ENCODE measurements at regions not wholly inside any gene's neighbourhood (a gene's known extent, or its start where the extent isn't known, plus 50 kb on each side); places are given as distances from the start of the nearest gene placed in this dataset.

- TF ChIP-seq EP300 (IDR thresholded peaks at IDR 0.05; ENCODE audit: low read depth) (no peak), POLR2A (IDR thresholded peaks at IDR 0.05) (no peak), CTCF (IDR thresholded peaks at IDR 0.05) (no peak), POLR2AphosphoS5 (IDR thresholded peaks at IDR 0.05) (no peak)
- Histone ChIP-seq H3K27me3 (no peaks in the 10 kb centered on the region), H3K4me1 (peaks cover 0 to 3% (median 0%) of the 10 kb centered on the region in 4 donors), H3K9me3 (no peaks in the 10 kb centered on the region), H3K36me3 (no peaks in the 10 kb centered on the region), H3K4me3 (no peak overlapping the region), H3K27ac (no peak overlapping the region)
- in situ Hi-C loops (cut with MboI; ENCODE audit: low pct_ligation_motif_present in 1 of 4, low pct_unique_long_range_greater_than_20kb in 1 of 4, low sequenced_read_pairs in 3 of 4) (no loop called here), intact Hi-C loops (cut with DNase I; ENCODE audit: low total_unique reads) (no loop called here)
- 75 to 83% methylated on average over 2 to 7 of the region's 7 CpGs for WGBS, 2 donors (ENCODE audit: low coverage in 1 of 2)
- DNase-seq, result no peak
These were observed 254.7 kb downstream of the IPO8 start for GRCh38 chr12:30440826-30441602.

GRCh38 chr12:30439201-30439600 is 256.5 kb downstream of the IPO8 start:
- Histone ChIP-seq H3K36me3 (no peaks in the 10 kb centered on the region), H3K27ac (no peak overlapping the region), H3K27me3 (no peaks in the 10 kb centered on the region), H3K4me1 (peaks cover 0 to 3% (median 0%) of the 10 kb centered on the region in 4 donors), H3K4me3 (no peak overlapping the region), H3K9me3 (no peaks in the 10 kb centered on the region)
- 90 to 94% methylated on average over 2 to 4 of the region's 4 CpGs for WGBS, 2 donors (ENCODE audit: low coverage in 1 of 2)
- intact Hi-C loops (cut with DNase I; ENCODE audit: low total_unique reads), result no loop called here
- no peak for TF ChIP-seq CTCF (IDR thresholded peaks at IDR 0.05)
- in situ Hi-C loops (cut with MboI; ENCODE audit: low pct_ligation_motif_present in 1 of 4, low pct_unique_long_range_greater_than_20kb in 1 of 4, low sequenced_read_pairs in 3 of 4), result no loop called here
- no peak for DNase-seq

- no peak for DNase-seq
- intact Hi-C loops (cut with DNase I; ENCODE audit: low total_unique reads), result no loop called here
These were observed 257.0 kb downstream of the IPO8 start for GRCh38 chr12:30438601-30439041.

GRCh38 chr12:30437616-30438015 is 258.1 kb downstream of the IPO8 start:
- TF ChIP-seq POLR2AphosphoS5 (IDR thresholded peaks at IDR 0.05), result peak; percentile 58 to 90 (median 83)
- TF ChIP-seq CTCF (IDR thresholded peaks at IDR 0.05), result no peak
- TF ChIP-seq EP300 (IDR thresholded peaks at IDR 0.05; ENCODE audit: low read depth), result no peak
- Histone ChIP-seq H3K4me3 (no peak overlapping the region), H3K36me3 (no peaks in the 10 kb centered on the region), H3K4me1 (peaks cover 0 to 3% (median 0%) of the 10 kb centered on the region in 4 donors), H3K9me3 (no peaks in the 10 kb centered on the region), H3K27me3 (no peaks in the 10 kb centered on the region), H3K27ac (peak overlapping the region; percentile 24 to 49 (median 44))
- no peak for DNase-seq
- intact Hi-C loops (cut with DNase I; ENCODE audit: low total_unique reads) (no loop called here), in situ Hi-C loops (cut with MboI; ENCODE audit: low pct_ligation_motif_present in 1 of 4, low pct_unique_long_range_greater_than_20kb in 1 of 4, low sequenced_read_pairs in 3 of 4) (no loop called here)

More at GRCh38 chr12:30438601-30439041, 257.0 kb downstream of the IPO8 start:
- 15 to 19% methylated on average over 1 of the region's 1 CpG for whole genome bisulfite sequencing, 2 donors (ENCODE audit: low coverage in 1 of 2)
- H3K4me3 ChIP-seq, result no peak overlapping the region
- H3K27ac ChIP-seq, result peak overlapping the region in 2 of 4 donors; percentile 12 to 28
- peaks cover 0 to 3% (median 0%) of the 10 kb centered on the region in 4 donors for H3K4me1 ChIP-seq
- H3K9me3 ChIP-seq, result no peaks in the 10 kb centered on the region
- TF ChIP-seq EP300 (IDR thresholded peaks at IDR 0.05; ENCODE audit: low read depth) (no peak), POLR2AphosphoS5 (IDR thresholded peaks at IDR 0.05) (no peak), POLR2A (IDR thresholded peaks at IDR 0.05) (no peak), CTCF (IDR thresholded peaks at IDR 0.05) (no peak)
- in situ Hi-C loops (cut with MboI; ENCODE audit: low pct_ligation_motif_present in 1 of 4, low pct_unique_long_range_greater_than_20kb in 1 of 4, low sequenced_read_pairs in 3 of 4), result no loop called here
- H3K27me3 ChIP-seq, result no peaks in the 10 kb centered on the region
- H3K36me3 ChIP-seq, result no peaks in the 10 kb centered on the region
